K562 (cell line): ENCODE measurements at regions not wholly inside any gene's neighbourhood (a gene's known extent, or its start where the extent isn't known, plus 50 kb on each side); places are given as distances from the start of the nearest gene placed in this dataset.
"Not testable (repeated sequence)": the region's sequence is repeated elsewhere in the genome, so short reads cannot be mapped to it uniquely, and the experiment has no call there.

Experiments used
- CTCF ChIP-seq, 3 experiments: IDR thresholded peaks in 2 of 3; conservative IDR thresholded peaks in 1 of 3; 2 replicates each; pipeline ENCODE4 v1.5.1; 2011 to 2012; ENCODE audit warnings: low read length in 3 of 3, mild to moderate bottlenecking in 3 of 3, control low read depth in 2 of 3, improper control_type of control experiment in 1 of 3, inconsistent platforms in 1 of 3, low read depth in 1 of 3, mixed read lengths in 1 of 3, moderate library complexity in 1 of 3; ENCODE audit not compliant: insufficient read depth in 2 of 3
- SMARCA4 ChIP-seq: fragments of 450-650 bp; IDR thresholded peaks from 2 replicates; pipeline ENCODE4 v1.6.1; 2016
- ZNF354B ChIP-seq: fragments of 250-450 bp; sonication (Bioruptor Pico); IDR thresholded peaks from 2 replicates; pipeline ENCODE4 v1.4.0; 2020

GRCh38 chr6:20023549-20024315 lies 186.6 kb downstream of the ID4 start:
- TF ChIP-seq ZNF354B (CRISPR knock-in tag); SMARCA4; CTCF (IDR thresholded peaks at IDR 0.05 in 2 of 3, conservative IDR thresholded peaks at IDR 0.05 in 1 of 3; ENCODE audit: insufficient read depth in 2 of 3, low read depth in 1 of 3, low read length in 3 of 3): not testable (repeated sequence)
